Activated CD8-positive, alpha-beta memory T cell treated with anti-CD3 and anti-CD28 coated beads, Interleukin-2, amount 10 ng/mL, durations not matched to agents 7 days and 5 days (primary cell): ENCODE measurements at regions not wholly inside any gene's neighbourhood (a gene's known extent, or its start where the extent isn't known, plus 50 kb on each side); places are given as distances from the start of the nearest gene placed in this dataset.
"Not testable (repeated sequence)": the region's sequence is repeated elsewhere in the genome, so short reads cannot be mapped to it uniquely, and the experiment has no call there.

Source experiments
- ATAC-seq: fragments of 150-1000 bp; cut with Tn5 transposase; one replicate; pipeline ENCODE4 v1.10.0; 2021; ENCODE audit warnings: moderate library complexity
- CTCF ChIA-PET: fragments of 350-600 bp; sonication (Branson Sonifier 250); formaldehyde crosslinking; loops from one replicate; lab custom pipeline; 2021; ENCODE audit warnings: antibody characterized with exemption; lab: Charles Lee
- DNase-seq: peaks from one replicate; pipeline ENCODE4 v3.0.0-alpha.2; 2020
- H3K27ac Mint-ChIP-seq: one replicate; pipeline ENCODE4 v1.8.0; 2021; ENCODE audit warnings: mild to moderate bottlenecking, mixed read lengths
- H3K27me3 Mint-ChIP-seq: one replicate; pipeline ENCODE4 v1.8.0; 2021; ENCODE audit warnings: mixed read lengths
- H3K36me3 Mint-ChIP-seq: one replicate; pipeline ENCODE4 v1.8.0; 2021; ENCODE audit warnings: mild to moderate bottlenecking, mixed read lengths
- H3K4me1 Mint-ChIP-seq: one replicate; pipeline ENCODE4 v1.8.0; 2021; ENCODE audit warnings: mixed read lengths
- H3K4me3 Mint-ChIP-seq: one replicate; pipeline ENCODE4 v1.8.0; 2021; ENCODE audit warnings: mild to moderate bottlenecking, moderate library complexity, mixed read lengths
- H3K9me3 Mint-ChIP-seq: one replicate; pipeline ENCODE4 v1.8.0; 2022; ENCODE audit warnings: low read depth, mixed read lengths

DNA sequence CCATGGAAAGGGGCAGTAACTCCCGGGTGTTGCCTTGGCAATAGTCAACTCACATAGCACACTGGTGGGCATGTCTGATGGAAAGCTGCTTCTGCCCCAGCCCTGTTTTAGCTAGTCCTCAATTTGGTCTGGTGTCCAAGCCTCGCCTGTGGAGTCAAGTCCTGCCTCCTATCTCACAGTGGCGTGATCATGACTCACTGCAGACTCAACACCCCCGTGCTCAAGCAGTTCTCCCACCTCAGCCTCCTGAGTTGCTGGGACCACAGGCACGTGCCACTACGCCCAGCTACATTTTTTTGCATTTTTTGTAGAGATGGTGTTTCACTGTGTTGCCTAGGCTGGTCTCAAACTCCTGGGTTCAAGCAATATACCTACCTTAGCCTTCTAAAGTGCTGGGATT is 218.9 kb upstream of the FRG2C start:
- H3K36me3 Mint-ChIP-seq, ATAC-seq, DNase-seq, H3K27me3 Mint-ChIP-seq, H3K9me3 Mint-ChIP-seq, H3K4me1 Mint-ChIP-seq, H3K27ac Mint-ChIP-seq, H3K4me3 Mint-ChIP-seq: not testable (repeated sequence)
- CTCF ChIA-PET, result interaction anchor here (1.0 kb wide), 1 partner anchor 11 kb away, joined by 3 read pairs; no protein-coding TSS in a partner anchor

DNA sequence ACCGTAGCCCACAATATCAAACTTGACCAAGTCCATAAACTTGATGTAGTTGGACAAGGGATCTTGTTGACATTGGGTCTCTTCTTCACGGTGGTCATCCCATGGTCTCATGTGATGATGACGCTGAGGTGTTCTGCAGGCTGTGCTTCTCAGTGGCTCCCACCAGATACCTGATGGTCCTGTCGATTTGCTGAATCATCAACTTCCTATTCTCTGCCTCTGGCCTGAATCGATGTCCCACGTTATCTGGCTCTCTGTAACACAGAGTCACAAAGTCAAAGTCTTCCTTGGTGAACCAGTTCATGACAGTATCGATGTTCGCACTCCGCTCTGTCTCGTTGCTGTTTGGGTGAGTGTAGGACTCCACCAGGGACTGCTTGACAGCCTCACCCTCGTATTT is 217.2 kb upstream of the FRG2C start:
- ATAC-seq, CTCF ChIA-PET, H3K27ac Mint-ChIP-seq: not testable (repeated sequence)

DNA sequence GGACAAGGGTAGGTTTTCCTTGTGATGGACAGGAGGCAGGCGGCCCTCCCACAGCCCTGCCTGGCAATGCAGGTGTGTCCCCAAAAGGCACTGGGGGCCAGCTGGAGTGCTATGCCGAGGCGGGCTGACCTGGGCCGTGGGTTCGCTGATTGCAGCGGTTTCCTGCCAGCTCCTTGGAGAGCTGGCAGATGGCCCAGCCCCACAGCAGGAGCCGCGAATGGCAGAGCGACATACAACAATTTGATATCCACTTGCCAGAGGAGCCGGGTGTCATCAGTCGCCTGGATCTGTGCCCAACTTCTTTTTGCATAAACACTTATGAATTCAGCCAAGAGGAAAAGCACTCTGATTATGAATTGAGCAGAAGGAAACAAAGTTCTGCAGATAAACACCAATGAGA is 210.8 kb upstream of the FRG2C start:
- H3K9me3 Mint-ChIP-seq, H3K4me3 Mint-ChIP-seq, ATAC-seq, DNase-seq, H3K4me1 Mint-ChIP-seq, H3K27me3 Mint-ChIP-seq, CTCF ChIA-PET, H3K36me3 Mint-ChIP-seq, H3K27ac Mint-ChIP-seq: not testable (repeated sequence)

More for the DNA sequence above, 217.2 kb upstream of the FRG2C start:
- DNase-seq, H3K27me3 Mint-ChIP-seq, H3K4me3 Mint-ChIP-seq, H3K9me3 Mint-ChIP-seq, H3K36me3 Mint-ChIP-seq, H3K4me1 Mint-ChIP-seq: not testable (repeated sequence)

DNA sequence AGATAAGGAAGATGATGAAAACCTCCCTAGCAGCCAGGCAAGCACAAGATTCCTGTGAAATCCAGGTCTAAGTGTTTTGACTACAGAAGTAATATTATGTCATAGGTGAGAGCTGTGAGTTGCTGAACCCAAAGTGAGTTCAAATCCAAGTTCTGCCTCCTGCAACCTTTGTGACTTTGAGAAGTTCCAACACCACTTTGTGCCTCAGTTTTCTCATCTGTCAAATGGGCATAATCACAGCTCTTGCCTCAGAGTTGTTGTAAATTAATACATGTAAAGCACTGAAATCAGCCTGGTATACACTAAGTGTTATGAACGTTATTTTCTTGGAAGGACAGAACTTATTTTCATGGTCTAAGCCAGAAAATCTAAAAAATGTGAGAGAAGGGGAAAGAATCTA is 210.3 kb upstream of the FRG2C start:
- ATAC-seq, H3K36me3 Mint-ChIP-seq, H3K27ac Mint-ChIP-seq, CTCF ChIA-PET, H3K4me1 Mint-ChIP-seq, DNase-seq, H3K9me3 Mint-ChIP-seq, H3K4me3 Mint-ChIP-seq, H3K27me3 Mint-ChIP-seq: not testable (repeated sequence)

DNA sequence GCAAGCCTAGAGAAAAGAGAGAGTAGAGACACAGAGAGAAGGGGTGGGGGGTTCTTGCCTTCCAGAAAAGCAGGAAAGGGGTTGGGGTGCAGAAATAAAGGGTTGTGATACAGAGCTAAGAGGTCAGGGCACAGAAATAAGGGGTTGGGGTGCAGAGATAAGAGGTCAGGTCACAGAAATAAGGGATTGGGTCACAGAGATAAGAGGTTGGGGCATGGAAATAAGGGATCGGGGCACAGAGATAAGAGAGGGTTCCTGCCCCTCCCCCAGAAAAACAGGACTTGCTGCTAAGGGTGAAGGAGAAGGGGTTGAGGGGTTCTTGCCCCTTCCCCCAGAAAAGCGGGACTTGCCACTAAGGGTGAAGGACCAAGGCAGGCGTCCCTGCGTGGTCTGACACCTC is 189.6 kb upstream of the FRG2C start:
- H3K4me3 Mint-ChIP-seq, DNase-seq, ATAC-seq, H3K27me3 Mint-ChIP-seq, H3K36me3 Mint-ChIP-seq, H3K4me1 Mint-ChIP-seq, H3K9me3 Mint-ChIP-seq, CTCF ChIA-PET, H3K27ac Mint-ChIP-seq: not testable (repeated sequence)

DNA sequence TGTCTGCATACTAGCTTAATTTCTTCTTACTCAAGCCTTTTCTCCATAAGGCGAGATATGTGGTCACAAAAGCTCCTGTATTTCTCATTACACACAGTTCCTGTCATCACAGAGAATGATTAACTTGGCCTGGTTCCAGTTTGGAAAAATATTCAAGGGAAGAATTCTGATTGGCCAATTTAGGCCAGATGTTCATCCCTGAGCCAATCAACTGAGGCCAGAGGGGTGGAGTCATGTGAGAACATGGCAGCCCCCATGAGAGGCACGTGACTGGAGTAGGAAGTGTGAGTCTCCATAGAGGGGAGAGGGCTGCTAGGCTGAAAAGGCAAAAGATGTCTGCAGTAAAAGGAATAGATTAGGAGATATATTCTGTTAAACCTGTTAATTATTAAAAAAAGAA is 167.5 kb upstream of the FRG2C start:
- ATAC-seq, H3K27me3 Mint-ChIP-seq, H3K4me3 Mint-ChIP-seq, H3K4me1 Mint-ChIP-seq, H3K9me3 Mint-ChIP-seq, CTCF ChIA-PET, H3K36me3 Mint-ChIP-seq, DNase-seq, H3K27ac Mint-ChIP-seq: not testable (repeated sequence)

DNA sequence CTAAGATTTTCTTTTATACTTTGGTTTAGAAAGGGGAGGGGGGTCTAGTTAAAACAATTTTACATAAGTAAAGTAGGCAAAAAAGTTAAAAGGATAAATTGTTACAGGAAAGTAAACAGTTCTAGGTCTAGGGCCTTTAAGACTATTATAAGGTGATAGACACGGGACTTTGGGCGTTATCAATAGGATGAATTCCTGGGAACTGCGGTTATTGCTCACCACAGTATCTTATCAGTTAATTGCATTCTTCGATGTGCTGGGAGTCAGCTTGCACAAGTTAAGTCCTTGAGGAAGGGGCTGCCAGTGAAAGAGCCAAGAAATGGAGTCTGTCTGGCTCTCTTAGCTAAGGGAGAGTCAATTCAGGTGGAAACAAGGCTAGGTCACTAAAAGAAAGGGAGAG is 163.8 kb upstream of the FRG2C start:
- ATAC-seq, H3K4me3 Mint-ChIP-seq, H3K27ac Mint-ChIP-seq, DNase-seq, H3K4me1 Mint-ChIP-seq, H3K27me3 Mint-ChIP-seq, H3K36me3 Mint-ChIP-seq, H3K9me3 Mint-ChIP-seq, CTCF ChIA-PET: not testable (repeated sequence)

DNA sequence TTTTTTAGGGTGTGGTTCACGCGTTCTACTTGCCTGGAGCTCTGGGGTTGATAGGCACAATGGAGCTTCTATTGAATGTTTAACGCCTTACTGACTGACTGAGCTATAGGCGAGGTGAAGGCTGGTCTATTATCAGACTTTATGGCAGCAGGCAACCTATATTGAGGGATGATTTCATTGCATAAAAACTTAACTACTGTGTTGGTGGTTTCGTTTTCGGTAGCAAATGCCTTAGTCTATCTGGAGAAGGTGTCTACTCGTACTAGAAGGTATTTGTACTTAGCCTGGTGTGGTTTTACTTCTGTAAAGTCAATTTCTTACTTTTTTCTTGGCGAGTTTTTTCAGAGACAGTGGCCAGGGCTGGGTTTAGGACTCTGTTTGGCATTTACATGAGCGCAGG is 162.0 kb upstream of the FRG2C start:
- DNase-seq, H3K4me3 Mint-ChIP-seq, H3K9me3 Mint-ChIP-seq, H3K27ac Mint-ChIP-seq, H3K27me3 Mint-ChIP-seq, H3K4me1 Mint-ChIP-seq, H3K36me3 Mint-ChIP-seq, ATAC-seq, CTCF ChIA-PET: not testable (repeated sequence)

DNA sequence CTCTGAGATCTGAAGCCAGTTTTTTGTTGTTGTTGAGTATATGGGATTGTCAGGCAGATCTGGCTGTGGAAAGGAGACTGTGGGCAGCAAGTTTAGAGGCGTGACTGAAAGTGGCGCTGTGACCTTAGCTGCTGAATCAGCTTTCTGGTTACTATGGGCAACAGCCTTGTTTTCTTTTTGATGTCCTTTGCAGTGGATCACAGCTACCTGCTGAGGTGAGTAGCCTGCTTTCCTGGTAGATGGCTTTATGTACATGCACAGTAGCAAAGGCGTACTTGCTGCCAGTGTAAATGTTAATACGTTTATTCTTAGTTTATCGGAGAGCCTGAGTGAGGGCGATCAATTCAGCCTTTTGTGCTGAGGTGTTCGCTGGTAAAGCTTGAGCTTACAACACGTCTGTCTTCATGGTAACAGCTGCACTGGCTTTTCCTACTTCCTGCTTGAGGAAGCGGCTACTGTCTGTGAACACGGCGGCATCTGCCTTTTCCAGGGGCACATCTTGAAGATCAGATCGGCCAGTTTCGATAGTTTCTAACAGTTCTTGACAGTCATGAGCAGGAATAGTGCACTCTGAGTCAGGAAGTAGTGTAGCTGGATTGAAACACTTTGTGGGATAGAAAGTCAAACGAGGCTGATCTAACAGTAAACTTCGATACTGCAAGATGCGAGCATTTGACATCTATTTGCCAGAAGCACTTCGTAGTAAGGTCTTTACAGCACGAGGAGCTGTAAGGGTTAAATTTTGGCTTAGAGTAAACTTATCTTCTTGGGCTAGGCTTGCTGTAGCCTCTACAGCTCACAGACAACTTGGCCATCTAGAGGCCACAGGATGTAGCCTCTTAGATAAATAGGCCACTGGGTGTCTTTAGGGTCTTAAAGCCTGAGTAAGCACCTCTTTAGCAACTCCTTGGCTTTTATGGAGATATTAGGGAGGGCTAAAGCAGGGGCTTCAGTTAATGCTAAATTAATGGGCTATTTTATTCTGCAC is 161.1 kb upstream of the FRG2C start:
- CTCF ChIA-PET, H3K4me1 Mint-ChIP-seq, H3K9me3 Mint-ChIP-seq, DNase-seq, H3K36me3 Mint-ChIP-seq, H3K27me3 Mint-ChIP-seq, H3K27ac Mint-ChIP-seq, ATAC-seq, H3K4me3 Mint-ChIP-seq: not testable (repeated sequence)

DNA sequence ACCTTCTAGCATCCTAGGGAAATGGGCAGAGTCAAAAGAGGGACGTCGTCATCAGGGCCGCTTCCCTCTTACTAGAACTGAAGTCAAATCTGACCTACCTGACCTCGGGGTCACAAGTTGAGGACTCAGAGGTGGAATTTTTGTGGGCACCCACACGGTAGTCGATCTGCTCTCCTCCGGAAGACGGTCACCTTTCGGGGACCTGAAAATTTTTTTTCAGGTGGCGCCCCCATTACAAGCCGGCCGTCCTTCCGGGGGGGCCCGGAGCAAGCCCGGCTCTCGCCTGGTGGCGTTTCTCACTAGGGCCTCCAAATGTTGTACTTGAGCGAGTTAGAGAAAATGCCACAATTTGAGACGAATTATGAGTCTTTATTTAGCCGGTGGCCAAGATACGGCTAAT is 157.5 kb upstream of the FRG2C start:
- CTCF ChIA-PET, result no interaction called here
- Mint-ChIP-seq H3K4me3 (no peak overlapping the region), H3K4me1 (no peaks in the 10 kb centered on the region), H3K36me3 (no peaks in the 10 kb centered on the region), H3K27me3 (no peaks in the 10 kb centered on the region), H3K27ac (no peak overlapping the region), H3K9me3 (peaks cover 8% of the 10 kb centered on the region)
- no peak for ATAC-seq
- DNase-seq, result no peak

DNA sequence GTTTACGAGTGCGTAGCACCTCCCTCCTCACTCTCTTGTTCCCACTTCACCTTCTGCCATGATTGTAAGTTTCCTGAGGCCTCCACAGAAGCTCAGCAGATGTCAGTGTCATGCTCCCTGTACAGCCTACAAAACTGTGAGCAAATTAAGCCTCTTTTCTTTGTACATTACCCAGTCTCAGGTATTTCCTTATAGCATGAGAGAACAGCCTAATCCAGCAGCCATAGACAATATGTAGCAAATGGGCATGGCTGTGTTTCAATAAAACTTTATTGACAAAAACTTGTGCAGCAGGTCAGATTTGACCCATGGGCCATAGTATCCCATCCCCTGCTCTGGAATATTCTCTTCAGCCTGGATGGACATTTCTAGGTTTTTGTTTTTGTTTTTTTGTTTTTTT is 156.2 kb upstream of the FRG2C start:
- H3K27me3 Mint-ChIP-seq, DNase-seq, CTCF ChIA-PET, H3K9me3 Mint-ChIP-seq, H3K4me1 Mint-ChIP-seq, H3K36me3 Mint-ChIP-seq, H3K27ac Mint-ChIP-seq, H3K4me3 Mint-ChIP-seq, ATAC-seq: not testable (repeated sequence)

DNA sequence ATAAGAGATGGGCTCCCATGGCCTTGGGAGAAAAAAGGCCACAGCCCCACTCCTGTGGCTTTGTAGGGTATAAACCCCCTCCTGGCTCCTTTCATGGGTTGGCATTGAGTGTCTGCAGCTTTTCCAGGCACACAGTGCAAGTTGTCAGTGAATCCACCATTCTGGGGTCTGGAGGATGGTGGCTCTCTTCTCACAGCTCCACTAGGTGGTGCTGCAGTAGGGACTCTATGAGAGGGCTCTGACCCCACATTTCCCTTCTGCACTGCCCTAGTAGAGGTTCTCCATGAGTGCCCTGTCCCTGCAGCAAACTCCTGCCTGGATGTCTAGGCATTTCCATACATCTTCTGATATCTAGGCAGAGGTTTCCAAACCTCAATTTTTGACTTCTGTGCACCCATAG is 136.5 kb upstream of the FRG2C start:
- H3K27ac Mint-ChIP-seq, H3K4me1 Mint-ChIP-seq, H3K4me3 Mint-ChIP-seq, DNase-seq, H3K36me3 Mint-ChIP-seq, H3K27me3 Mint-ChIP-seq, CTCF ChIA-PET, H3K9me3 Mint-ChIP-seq, ATAC-seq: not testable (repeated sequence)

DNA sequence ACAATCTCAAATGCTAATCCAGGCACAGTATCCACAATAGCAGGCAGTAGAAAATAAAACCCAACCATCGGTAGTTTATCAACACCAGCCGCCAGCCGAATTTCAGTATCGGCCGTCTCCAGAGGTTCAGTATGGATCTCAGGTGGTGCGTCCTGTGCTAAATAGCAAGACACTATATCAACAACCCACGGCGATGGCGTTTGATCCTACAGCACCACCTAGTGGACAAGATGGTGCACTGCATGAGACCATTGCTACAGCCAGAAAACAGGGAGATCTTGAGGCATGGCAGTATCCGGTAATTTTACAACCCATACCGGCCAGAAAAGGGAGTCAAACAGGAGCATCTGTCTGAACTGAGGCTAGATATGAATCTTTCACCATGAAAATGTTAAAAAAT is 112.0 kb upstream of the FRG2C start:
- DNase-seq, H3K27ac Mint-ChIP-seq, CTCF ChIA-PET, H3K4me1 Mint-ChIP-seq, ATAC-seq, H3K4me3 Mint-ChIP-seq, H3K36me3 Mint-ChIP-seq, H3K9me3 Mint-ChIP-seq, H3K27me3 Mint-ChIP-seq: not testable (repeated sequence)

DNA sequence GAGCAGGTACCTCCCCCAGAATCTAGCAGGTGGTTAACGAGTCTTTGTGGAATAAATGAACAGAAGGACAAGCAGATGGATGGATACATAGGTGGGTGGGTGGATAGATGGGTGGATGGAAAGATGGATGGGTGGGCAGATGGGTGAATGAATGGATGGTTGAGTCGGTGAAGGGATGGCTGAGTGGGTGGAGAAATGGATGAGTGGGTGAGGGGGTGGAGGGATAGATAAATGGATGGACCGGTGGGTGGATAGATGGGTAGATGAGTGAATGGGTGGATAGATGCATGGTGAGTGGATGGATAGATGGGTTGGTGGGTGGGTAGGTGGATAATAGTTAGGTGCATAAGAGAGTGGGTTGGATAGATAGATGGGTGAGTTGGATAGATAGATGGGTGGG is 99.7 kb upstream of the FRG2C start:
- H3K9me3 Mint-ChIP-seq, H3K4me3 Mint-ChIP-seq, DNase-seq, H3K27me3 Mint-ChIP-seq, H3K27ac Mint-ChIP-seq, CTCF ChIA-PET, H3K36me3 Mint-ChIP-seq, ATAC-seq, H3K4me1 Mint-ChIP-seq: not testable (repeated sequence)
